ENCODE measurements at regions not wholly inside any gene's neighbourhood (a gene's known extent, or its start where the extent isn't known, plus 50 kb on each side); places are given as distances from the start of the nearest gene placed in this dataset.

DNA sequence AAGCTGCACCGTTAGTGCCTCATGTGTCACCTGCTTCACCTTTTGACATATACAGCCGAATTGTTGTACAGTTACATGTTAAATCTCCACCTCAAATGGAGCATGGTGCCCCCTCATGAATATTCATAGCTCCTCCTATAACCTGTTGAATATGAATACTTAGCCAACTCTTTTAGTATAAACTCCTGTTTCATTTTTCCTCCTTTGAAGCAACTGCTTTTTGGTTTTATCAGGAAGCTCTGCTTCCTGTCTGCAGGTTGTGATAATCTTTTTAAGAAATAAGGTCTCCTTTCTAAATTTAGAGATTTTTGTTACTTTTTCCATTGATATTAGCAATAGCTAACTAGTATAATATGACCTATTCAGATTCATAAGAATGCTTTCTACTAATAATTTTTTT is 1429.2 kb upstream of the AGA start:
- DNase-seq (ENCODE audit: extremely low read depth, low read depth), result no peak
- TF ChIP-seq, protein P1, sequence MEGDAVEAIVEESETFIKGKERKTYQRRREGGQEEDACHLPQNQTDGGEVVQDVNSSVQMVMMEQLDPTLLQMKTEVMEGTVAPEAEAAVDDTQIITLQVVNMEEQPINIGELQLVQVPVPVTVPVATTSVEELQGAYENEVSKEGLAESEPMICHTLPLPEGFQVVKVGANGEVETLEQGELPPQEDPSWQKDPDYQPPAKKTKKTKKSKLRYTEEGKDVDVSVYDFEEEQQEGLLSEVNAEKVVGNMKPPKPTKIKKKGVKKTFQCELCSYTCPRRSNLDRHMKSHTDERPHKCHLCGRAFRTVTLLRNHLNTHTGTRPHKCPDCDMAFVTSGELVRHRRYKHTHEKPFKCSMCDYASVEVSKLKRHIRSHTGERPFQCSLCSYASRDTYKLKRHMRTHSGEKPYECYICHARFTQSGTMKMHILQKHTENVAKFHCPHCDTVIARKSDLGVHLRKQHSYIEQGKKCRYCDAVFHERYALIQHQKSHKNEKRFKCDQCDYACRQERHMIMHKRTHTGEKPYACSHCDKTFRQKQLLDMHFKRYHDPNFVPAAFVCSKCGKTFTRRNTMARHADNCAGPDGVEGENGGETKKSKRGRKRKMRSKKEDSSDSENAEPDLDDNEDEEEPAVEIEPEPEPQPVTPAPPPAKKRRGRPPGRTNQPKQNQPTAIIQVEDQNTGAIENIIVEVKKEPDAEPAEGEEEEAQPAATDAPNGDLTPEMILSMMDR (IDR thresholded peaks at IDR 0.05; ENCODE audit: low read depth, low read length), result no peak

DNA sequence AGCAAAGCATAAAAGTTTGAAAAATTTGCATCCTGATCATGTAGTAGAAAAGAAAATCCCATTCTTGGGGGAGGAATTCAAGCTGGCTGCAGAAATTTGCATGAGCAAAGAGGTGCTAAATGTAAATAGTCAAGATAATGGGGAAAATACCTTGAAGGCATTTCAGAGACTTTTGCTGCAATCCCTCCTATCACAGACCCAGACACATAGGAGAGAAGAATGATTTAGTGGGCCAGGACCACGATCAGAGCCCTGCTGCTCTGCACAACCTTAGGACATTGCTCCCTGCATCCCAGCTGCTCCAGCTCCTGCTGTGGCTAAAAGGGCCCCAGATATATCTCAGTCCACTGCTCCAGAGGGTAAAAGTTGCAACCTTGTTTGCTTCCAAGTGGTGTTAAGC is 1439.7 kb upstream of the AGA start:
- TF ChIP-seq, protein P1 (IDR thresholded peaks at IDR 0.05; ENCODE audit: low read depth, low read length), result no peak
- no peak for DNase-seq (ENCODE audit: extremely low read depth, low read depth)

DNA sequence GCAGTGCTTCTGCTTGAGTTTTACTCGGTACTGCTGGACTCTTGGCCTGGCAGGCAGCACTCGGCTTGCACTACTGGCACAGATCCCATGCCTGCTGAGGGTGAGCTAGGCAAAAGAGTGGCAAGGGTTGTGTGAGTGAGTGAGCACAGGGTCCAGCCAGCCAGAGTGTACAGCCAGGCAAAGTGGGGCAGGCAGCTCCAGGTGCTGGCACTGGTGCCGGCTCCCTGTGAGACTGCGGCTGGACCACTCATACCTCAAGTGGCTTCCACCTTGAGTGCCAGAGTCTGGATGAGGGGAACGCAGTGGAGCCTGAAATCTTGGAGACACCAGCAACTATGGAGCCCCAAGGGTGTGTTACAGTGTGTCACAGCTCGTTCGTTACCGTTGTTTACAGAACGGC is 1451.9 kb upstream of the AGA start:
- DNase-seq (ENCODE audit: extremely low read depth, low read depth), result no peak
- TF ChIP-seq, protein P1 (IDR thresholded peaks at IDR 0.05; ENCODE audit: low read depth, low read length), result no peak

DNA sequence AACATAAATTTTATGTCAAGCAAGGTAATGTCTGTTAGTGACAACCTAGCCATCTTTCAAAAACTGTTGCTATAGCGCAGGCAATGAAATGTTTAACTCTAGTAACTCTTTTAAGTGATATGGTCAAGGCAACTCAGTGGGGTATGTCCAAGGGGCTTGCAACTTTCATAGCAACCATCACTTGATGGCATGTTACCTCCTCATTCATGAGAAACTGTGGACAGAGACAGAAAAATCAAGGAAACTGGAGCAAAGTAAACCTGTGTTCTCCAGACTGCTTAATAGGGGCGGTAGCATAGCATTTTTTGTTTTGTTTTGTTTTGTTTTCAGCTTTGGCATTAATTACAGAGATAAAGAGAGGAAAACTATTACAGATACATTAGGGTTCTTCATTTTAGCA is 1456.8 kb upstream of the AGA start:
- DNase-seq (ENCODE audit: extremely low read depth, low read depth), result no peak
- TF ChIP-seq, protein P1 (IDR thresholded peaks at IDR 0.05; ENCODE audit: low read depth, low read length), result no peak

DNA sequence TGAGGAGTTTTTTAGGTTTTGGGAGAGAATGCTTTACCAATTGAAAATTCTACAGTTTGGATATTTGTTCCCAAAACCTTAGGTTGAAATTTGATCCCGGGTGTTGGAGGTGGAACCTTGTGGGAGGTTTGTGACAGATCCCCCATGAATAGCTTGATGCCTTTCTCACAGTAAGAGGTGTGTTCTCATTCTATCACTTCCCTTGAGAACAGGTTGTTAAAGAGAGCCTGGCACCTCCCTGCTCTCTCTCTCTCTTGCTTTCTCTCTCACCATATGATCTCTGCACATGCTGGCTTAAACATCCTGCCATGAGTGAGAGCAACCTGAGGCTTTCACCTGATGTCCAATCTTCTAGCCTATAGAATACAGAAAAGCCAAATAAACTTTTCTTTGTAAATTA is 1475.5 kb upstream of the AGA start:
- TF ChIP-seq, protein P1 (IDR thresholded peaks at IDR 0.05; ENCODE audit: low read depth, low read length), result no peak
- DNase-seq (ENCODE audit: extremely low read depth, low read depth), result no peak

DNA sequence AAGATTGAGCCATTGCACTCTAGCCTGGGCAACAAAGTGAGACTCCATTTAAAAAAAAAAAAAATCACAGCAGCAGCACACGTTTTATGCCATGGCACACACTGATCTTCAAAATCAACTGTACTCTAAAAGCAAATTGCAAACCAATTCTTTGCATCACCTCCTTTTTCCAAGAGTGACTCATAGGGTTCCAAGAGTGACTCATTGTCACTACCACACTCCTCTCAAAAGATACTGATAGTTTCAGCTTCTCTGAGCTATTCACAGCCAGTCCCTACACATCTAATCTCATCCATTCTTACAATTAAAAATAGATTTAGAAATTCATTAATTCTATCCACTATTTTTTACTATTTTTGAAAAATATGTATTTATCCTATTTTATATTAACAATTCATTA is 1494.9 kb upstream of the AGA start:
- DNase-seq (ENCODE audit: extremely low read depth, low read depth), result no peak
- TF ChIP-seq, protein P1 (IDR thresholded peaks at IDR 0.05; ENCODE audit: low read depth, low read length), result no peak

DNA sequence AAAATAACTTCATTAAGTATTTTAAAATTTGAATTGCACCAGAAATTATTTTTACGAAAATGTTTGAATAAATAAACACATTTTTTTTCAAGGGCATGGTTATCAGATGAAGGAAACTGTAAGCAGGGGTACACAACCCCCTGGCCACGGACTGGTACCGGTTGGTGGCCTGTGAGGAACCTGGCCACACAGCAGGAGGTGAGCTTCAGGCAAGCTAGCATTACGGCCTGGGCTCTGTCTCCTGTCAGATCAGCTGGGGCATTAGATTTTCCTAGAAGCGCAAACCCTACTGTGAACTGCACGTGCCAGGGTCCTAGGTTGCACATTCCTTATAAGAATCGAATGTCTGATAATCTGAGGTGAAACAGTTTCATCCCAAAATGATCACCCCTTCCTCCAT is 1499.7 kb upstream of the AGA start:
- TF ChIP-seq, protein P1 (IDR thresholded peaks at IDR 0.05; ENCODE audit: low read depth, low read length), result no peak
- DNase-seq (ENCODE audit: extremely low read depth, low read depth), result no peak
